ENCODE measurements at regions not wholly inside any gene's neighbourhood (a gene's known extent, or its start where the extent isn't known, plus 50 kb on each side); places are given as distances from the start of the nearest gene placed in this dataset.

GRCh38 chr17:59479141-59479540 is 86.3 kb upstream of the DHX40 start:
- no peaks in the 10 kb centered on the region for H3K4me1 ChIP-seq
- POLR2A ChIA-PET: interaction anchor here (0.7 kb wide), 1 partner anchor 86 kb away, joined by 4 read pairs; no protein-coding TSS in a partner anchor
- H3K9me3 ChIP-seq: no peaks in the 10 kb centered on the region
- no peak overlapping the region for H3K27ac ChIP-seq
- DNase-seq (ENCODE audit: low read depth in 1 of 2, low spot score in 1 of 2) (no peak), ATAC-seq (no peak), FAIRE-seq (no peak)
- no peak overlapping the region for H3K4me3 ChIP-seq
- WGBS (ENCODE audit: missing lambda C conversion rate): 83% methylated on average over 2 of the region's 2 CpGs
- CTCF ChIA-PET: interaction anchor here (0.6 to 1.2 kb wide), 3 partner anchors 22 to 152 kb away, joined by 3 to 5 read pairs (median 4); no protein-coding TSS in a partner anchor
- no peak for TF ChIP-seq NR3C1 (IDR thresholded peaks at IDR 0.05)
- TF ChIP-seq NFE2L2 (conservative IDR thresholded peaks at IDR 0.05; ENCODE audit: low read length): no peak
- TF ChIP-seq KDM1A (IDR thresholded peaks at IDR 0.05; ENCODE audit: low read depth): no peak
- TF ChIP-seq ZSCAN20 (CRISPR knock-in tag; IDR thresholded peaks at IDR 0.05): no peak
- TF ChIP-seq RNF2 (IDR thresholded peaks at IDR 0.05; ENCODE audit: borderline replicate concordance, low read depth): no peak
- TF ChIP-seq EHMT2 (IDR thresholded peaks at IDR 0.05; ENCODE audit: low read depth): no peak
- TF ChIP-seq POLR2AphosphoS2 (conservative IDR thresholded peaks at IDR 0.05; ENCODE audit: low read length): no peak
- TF ChIP-seq FOSB (CRISPR knock-in tag; IDR thresholded peaks at IDR 0.05): no peak
- no peak for TF ChIP-seq HOXA7 (CRISPR knock-in tag; IDR thresholded peaks at IDR 0.05)
- no peak for TF ChIP-seq REST (IDR thresholded peaks at IDR 0.05)
- no peak for TF ChIP-seq TFCP2L1 (CRISPR knock-in tag; IDR thresholded peaks at IDR 0.05)
- no peak for TF ChIP-seq TP53 (CRISPR knock-in tag; IDR thresholded peaks at IDR 0.05)
- no peak overlapping the region for H3K4me2 ChIP-seq

DNA sequence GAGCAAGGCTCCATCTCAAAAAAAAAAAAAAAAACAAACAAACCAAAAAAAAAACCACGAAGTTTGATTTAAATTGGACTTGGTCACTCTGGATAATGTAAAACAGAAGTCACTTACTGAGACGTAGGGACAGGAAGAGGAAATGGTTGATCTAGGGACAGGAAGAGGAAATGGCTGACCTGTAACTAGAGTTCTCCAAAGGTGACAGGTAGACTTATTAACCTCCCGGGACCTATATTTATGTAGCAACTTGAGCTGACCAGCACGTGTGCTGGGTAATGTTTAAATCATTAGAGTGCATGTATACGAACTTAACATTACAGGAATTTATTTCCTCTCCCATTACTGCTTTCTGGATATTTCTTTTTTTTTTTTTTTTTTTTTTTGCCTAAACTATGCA is 81.5 kb upstream of the DHX40 start:
- H3K27ac ChIP-seq: no peak overlapping the region
- ChIA-PET CTCF (interaction anchor here (0.7 to 0.9 kb wide), 2 partner anchors 37 to 124 kb away, joined by 3 to 4 read pairs; no protein-coding TSS in a partner anchor), POLR2A (interaction anchor here (0.7 kb wide), 1 partner anchor 135 kb away, joined by 3 read pairs; no protein-coding TSS in a partner anchor)
- no peak for ATAC-seq
- no peak for DNase-seq (ENCODE audit: low read depth in 1 of 2, low spot score in 1 of 2)
- WGBS (ENCODE audit: missing lambda C conversion rate): 62% methylated on average over 5 of the region's 5 CpGs
- H3K4me2 ChIP-seq: no peak overlapping the region
- H3K9me3 ChIP-seq: no peaks in the 10 kb centered on the region
- H3K4me1 ChIP-seq: no peaks in the 10 kb centered on the region
- TF ChIP-seq NFE2L2 (conservative IDR thresholded peaks at IDR 0.05; ENCODE audit: low read length) (no peak), TP53 (CRISPR knock-in tag; IDR thresholded peaks at IDR 0.05) (no peak), HEYL (CRISPR knock-in tag; IDR thresholded peaks at IDR 0.05) (no peak), FOSL2 (IDR thresholded peaks at IDR 0.05) (no peak), FOSL2 (CRISPR knock-in tag; IDR thresholded peaks at IDR 0.05) (no peak), HOXA7 (CRISPR knock-in tag; IDR thresholded peaks at IDR 0.05) (no peak), BHLHE40 (IDR thresholded peaks at IDR 0.05; ENCODE audit: low read depth, low read length) (no peak)
- FAIRE-seq: no peak
- no peak overlapping the region for H3K4me3 ChIP-seq

GRCh38 chr17:59485015-59485414 is 80.4 kb upstream of the DHX40 start:
- DNase-seq (ENCODE audit: low read depth in 1 of 2, low spot score in 1 of 2) (no peak), FAIRE-seq (no peak), ATAC-seq (no peak)
- CTCF ChIA-PET: no interaction called here
- Histone ChIP-seq H3K4me2 (no peak overlapping the region), H3K27ac (no peak overlapping the region), H3K9me3 (no peaks in the 10 kb centered on the region), H3K4me3 (no peak overlapping the region), H3K4me1 (no peaks in the 10 kb centered on the region)
- POLR2A ChIA-PET: no interaction called here
- 31% methylated on average over 3 of the region's 3 CpGs for WGBS (ENCODE audit: missing lambda C conversion rate)
- TF ChIP-seq, protein P1, sequence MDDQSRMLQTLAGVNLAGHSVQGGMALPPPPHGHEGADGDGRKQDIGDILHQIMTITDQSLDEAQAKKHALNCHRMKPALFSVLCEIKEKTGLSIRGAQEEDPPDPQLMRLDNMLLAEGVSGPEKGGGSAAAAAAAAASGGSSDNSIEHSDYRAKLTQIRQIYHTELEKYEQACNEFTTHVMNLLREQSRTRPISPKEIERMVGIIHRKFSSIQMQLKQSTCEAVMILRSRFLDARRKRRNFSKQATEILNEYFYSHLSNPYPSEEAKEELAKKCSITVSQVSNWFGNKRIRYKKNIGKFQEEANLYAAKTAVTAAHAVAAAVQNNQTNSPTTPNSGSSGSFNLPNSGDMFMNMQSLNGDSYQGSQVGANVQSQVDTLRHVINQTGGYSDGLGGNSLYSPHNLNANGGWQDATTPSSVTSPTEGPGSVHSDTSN (IDR thresholded peaks at IDR 0.05): no peak
- TF ChIP-seq GATA3 (IDR thresholded peaks at IDR 0.05; ENCODE audit: borderline replicate concordance): no peak
- no peak for TF ChIP-seq ZFP36 (IDR thresholded peaks at IDR 0.05; ENCODE audit: borderline replicate concordance, partially characterized antibody)
- TF ChIP-seq SMC3 (IDR thresholded peaks at IDR 0.05): no peak
- no peak for TF ChIP-seq EHF (CRISPR knock-in tag; IDR thresholded peaks at IDR 0.05)
- TF ChIP-seq JUNB (IDR thresholded peaks at IDR 0.05): no peak
- no peak for TF ChIP-seq CEBPB (IDR thresholded peaks at IDR 0.05)
- no peak for TF ChIP-seq HOXB5 (CRISPR knock-in tag; IDR thresholded peaks at IDR 0.05)
- TF ChIP-seq KDM5A (IDR thresholded peaks at IDR 0.05): no peak
- TF ChIP-seq NR3C1 (IDR thresholded peaks at IDR 0.05): no peak
- no peak for TF ChIP-seq EP300 (IDR thresholded peaks at IDR 0.05)
- TF ChIP-seq TP53 (CRISPR knock-in tag; IDR thresholded peaks at IDR 0.05): no peak
- TF ChIP-seq KDM1A (IDR thresholded peaks at IDR 0.05; ENCODE audit: low read depth): no peak
- no peak for TF ChIP-seq NFE2L2 (conservative IDR thresholded peaks at IDR 0.05; ENCODE audit: low read length)
- no peak for TF ChIP-seq CTCF (IDR thresholded peaks at IDR 0.05)
- TF ChIP-seq, protein P2, sequence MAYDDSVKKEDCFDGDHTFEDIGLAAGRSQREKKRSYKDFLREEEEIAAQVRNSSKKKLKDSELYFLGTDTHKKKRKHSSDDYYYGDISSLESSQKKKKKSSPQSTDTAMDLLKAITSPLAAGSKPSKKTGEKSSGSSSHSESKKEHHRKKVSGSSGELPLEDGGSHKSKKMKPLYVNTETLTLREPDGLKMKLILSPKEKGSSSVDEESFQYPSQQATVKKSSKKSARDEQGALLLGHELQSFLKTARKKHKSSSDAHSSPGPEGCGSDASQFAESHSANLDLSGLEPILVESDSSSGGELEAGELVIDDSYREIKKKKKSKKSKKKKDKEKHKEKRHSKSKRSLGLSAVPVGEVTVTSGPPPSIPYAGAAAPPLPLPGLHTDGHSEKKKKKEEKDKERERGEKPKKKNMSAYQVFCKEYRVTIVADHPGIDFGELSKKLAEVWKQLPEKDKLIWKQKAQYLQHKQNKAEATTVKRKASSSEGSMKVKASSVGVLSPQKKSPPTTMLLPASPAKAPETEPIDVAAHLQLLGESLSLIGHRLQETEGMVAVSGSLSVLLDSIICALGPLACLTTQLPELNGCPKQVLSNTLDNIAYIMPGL (CRISPR knock-in tag; IDR thresholded peaks at IDR 0.05; ENCODE audit: borderline replicate concordance): no peak
- no peak for TF ChIP-seq HOXA7 (CRISPR knock-in tag; IDR thresholded peaks at IDR 0.05)
